Glutamatergic neuron (in vitro differentiated cells): ENCODE measurements at regions not wholly inside any gene's neighbourhood (a gene's known extent, or its start where the extent isn't known, plus 50 kb on each side); places are given as distances from the start of the nearest gene placed in this dataset.

Experiments
- DNase-seq: peaks from one replicate; pipeline ENCODE4 v3.0.0; 2022
- H3K27ac Mint-ChIP-seq: one replicate; pipeline ENCODE4 v1.8.0; 2020; ENCODE audit warnings: mild to moderate bottlenecking, mixed read lengths, inconsistent platforms; ENCODE audit not compliant: unreplicated experiment
- H3K27me3 Mint-ChIP-seq: one replicate; pipeline ENCODE4 v1.8.0; 2020; ENCODE audit warnings: mild to moderate bottlenecking, moderate library complexity, mixed read lengths, inconsistent platforms; ENCODE audit not compliant: unreplicated experiment
- H3K36me3 Mint-ChIP-seq: one replicate; pipeline ENCODE4 v1.8.0; 2020; ENCODE audit warnings: mild to moderate bottlenecking, mixed read lengths, inconsistent platforms; ENCODE audit not compliant: unreplicated experiment
- H3K4me1 Mint-ChIP-seq: one replicate; pipeline ENCODE4 v1.8.0; 2020; ENCODE audit warnings: mild to moderate bottlenecking, low read depth, mixed read lengths, inconsistent platforms; ENCODE audit not compliant: unreplicated experiment
- H3K4me3 Mint-ChIP-seq: one replicate; pipeline ENCODE4 v1.8.0; 2020; ENCODE audit warnings: mild to moderate bottlenecking, mixed read lengths, inconsistent platforms; ENCODE audit not compliant: unreplicated experiment
- H3K9me3 Mint-ChIP-seq: one replicate; pipeline ENCODE4 v1.8.0; 2020; ENCODE audit warnings: mild to moderate bottlenecking, moderate library complexity, mixed read lengths, inconsistent platforms; ENCODE audit not compliant: unreplicated experiment
- CTCF ChIP-seq: fragments of 200-600 bp; sonication (generic); IDR thresholded peaks from one replicate; pipeline ENCODE4 v1.5.0; 2021; ENCODE audit not compliant: partially characterized antibody, unreplicated experiment

- Mint-ChIP-seq H3K27ac (no peak overlapping the region), H3K36me3 (no peaks in the 10 kb centered on the region), H3K27me3 (no peaks in the 10 kb centered on the region), H3K4me3 (no peak overlapping the region), H3K4me1 (no peaks in the 10 kb centered on the region), H3K9me3 (no peaks in the 10 kb centered on the region)
- TF ChIP-seq CTCF: no peak
- no peak for DNase-seq
These were observed 203.4 kb downstream of the RND3 start for GRCh38 chr2:150284116-150284515.

GRCh38 chr2:150282771-150283371 lies 204.6 kb downstream of the RND3 start:
- Mint-ChIP-seq H3K36me3 (no peaks in the 10 kb centered on the region), H3K4me3 (no peak overlapping the region), H3K27ac (no peak overlapping the region), H3K27me3 (no peaks in the 10 kb centered on the region), H3K9me3 (peaks cover 4% of the 10 kb centered on the region), H3K4me1 (no peaks in the 10 kb centered on the region)
- TF ChIP-seq CTCF: no peak
- DNase-seq: no peak

- H3K27me3 Mint-ChIP-seq: no peaks in the 10 kb centered on the region
- H3K27ac Mint-ChIP-seq: no peak overlapping the region
- H3K36me3 Mint-ChIP-seq: peaks cover 3% of the 10 kb centered on the region
- peaks cover 4% of the 10 kb centered on the region for H3K9me3 Mint-ChIP-seq
- TF ChIP-seq CTCF: no peak
- DNase-seq: no peak
- no peak overlapping the region for H3K4me3 Mint-ChIP-seq
- H3K4me1 Mint-ChIP-seq: no peaks in the 10 kb centered on the region
These were observed 205.1 kb downstream of the RND3 start for GRCh38 chr2:150282357-150282756.

GRCh38 chr2:150280231-150280630 lies 207.2 kb downstream of the RND3 start:
- H3K4me3 Mint-ChIP-seq: no peak overlapping the region
- H3K27ac Mint-ChIP-seq: no peak overlapping the region
- H3K4me1 Mint-ChIP-seq: no peaks in the 10 kb centered on the region
- H3K27me3 Mint-ChIP-seq: no peaks in the 10 kb centered on the region
- TF ChIP-seq CTCF: no peak
- H3K36me3 Mint-ChIP-seq: peaks cover 21% of the 10 kb centered on the region
- no peak for DNase-seq
- H3K9me3 Mint-ChIP-seq: peaks cover 10% of the 10 kb centered on the region

- Mint-ChIP-seq H3K4me1 (no peaks in the 10 kb centered on the region), H3K9me3 (peaks cover 10% of the 10 kb centered on the region), H3K27me3 (no peaks in the 10 kb centered on the region), H3K27ac (no peak overlapping the region), H3K4me3 (no peak overlapping the region), H3K36me3 (peaks cover 21% of the 10 kb centered on the region)
- DNase-seq: no peak
- TF ChIP-seq CTCF: no peak
These were observed 207.8 kb downstream of the RND3 start for GRCh38 chr2:150279686-150280085.
